HG03558 (cell line): ENCODE measurements at regions not wholly inside any gene's neighbourhood (a gene's known extent, or its start where the extent isn't known, plus 50 kb on each side); places are given as distances from the start of the nearest gene placed in this dataset.

Source experiments
- ATAC-seq: cut with Tn5 transposase; IDR thresholded peaks from one replicate; pipeline ENCODE4 v1.9.1; 2021; ENCODE audit warnings: moderate number of reproducible peaks; ENCODE audit not compliant: unreplicated experiment; ENCODE audit errors: extremely low read depth

DNA sequence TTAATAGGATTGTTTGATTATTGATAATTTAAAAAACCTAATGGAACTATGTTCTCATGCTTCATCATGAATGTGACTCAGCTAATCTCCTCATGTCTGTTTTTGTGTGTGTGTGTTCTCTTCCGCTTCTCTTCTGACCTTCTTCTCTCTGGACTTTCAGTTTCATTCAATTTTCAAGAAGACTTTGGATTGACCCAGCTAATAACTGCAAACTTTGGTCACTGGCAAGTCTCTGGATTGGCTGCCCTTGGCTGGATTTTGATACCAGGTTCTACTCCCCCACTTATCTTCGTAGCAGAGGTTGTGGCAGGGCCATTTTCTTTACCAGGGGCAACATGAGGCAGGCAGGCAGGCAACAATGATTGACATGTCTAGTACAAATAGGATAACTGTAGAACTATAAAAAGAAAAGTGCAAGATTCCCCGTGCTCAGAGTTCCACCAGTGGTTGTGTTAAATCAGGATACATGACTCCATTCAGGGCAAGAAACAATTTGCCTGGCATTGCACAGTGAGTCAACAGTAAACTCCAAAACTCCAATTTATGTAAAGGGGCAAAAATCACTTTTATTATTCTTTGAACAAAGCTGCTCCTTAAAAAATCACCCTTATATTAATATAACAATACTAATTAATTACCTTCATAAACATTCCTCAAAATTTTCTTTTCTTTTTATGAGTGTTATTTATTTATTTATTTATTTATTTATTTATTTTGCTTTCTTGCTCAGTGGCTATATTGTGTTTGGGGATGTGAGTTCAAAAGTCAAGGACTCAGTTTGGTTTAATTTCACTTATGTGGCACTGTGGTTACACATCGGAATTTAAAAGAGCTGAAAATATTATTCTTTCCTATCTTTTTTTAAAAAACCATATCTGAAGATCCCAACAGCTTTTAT lies 167.6 kb downstream of the RND3 start:
- no peak for ATAC-seq

- no peak for ATAC-seq
Measured at GRCh38 chr2:150319085-150319484, 168.4 kb downstream of the RND3 start.

DNA sequence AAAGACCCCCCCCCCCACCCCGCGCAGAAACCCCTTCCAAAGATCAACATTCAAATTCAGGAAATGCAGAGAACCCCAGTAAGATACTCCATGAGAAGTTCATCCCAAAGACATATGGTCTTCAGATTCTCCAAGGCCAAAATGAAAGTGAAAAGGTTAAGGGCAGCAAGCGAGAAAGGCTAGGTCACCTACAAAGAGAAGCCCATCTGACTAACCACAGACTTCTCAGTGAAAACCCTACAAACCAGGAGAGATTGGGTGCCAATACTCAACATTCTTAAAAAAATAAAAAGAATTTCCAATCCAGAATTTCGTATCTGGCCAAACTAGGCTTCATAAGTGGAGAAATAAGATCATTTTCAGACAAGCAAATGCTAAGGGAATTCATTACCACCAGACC lies 175.2 kb downstream of the RND3 start:
- no peak for ATAC-seq

GRCh38 chr2:150309311-150310080 lies 178.0 kb downstream of the RND3 start:
- no peak for ATAC-seq

DNA sequence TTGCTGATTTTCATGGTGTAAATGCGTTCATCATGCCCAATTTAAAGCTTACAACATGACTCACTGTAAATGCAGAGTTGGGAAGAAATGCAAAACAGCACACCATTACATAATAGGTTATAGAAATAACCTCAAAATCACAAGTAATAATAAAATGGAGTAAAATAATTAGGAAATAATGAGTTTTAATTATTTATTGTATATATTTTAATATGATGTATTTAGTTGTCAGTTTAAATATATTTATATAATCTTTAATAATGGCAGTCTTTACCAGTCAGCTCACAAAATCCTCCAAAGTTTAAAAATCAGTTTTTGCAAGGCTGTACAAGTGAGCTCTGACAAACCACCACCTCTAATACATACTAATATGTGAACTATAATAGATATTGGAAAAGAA lies 180.2 kb downstream of the RND3 start:
- ATAC-seq: no peak

- ATAC-seq: no peak
Measured at GRCh38 chr2:150303281-150303680, 184.2 kb downstream of the RND3 start.

DNA sequence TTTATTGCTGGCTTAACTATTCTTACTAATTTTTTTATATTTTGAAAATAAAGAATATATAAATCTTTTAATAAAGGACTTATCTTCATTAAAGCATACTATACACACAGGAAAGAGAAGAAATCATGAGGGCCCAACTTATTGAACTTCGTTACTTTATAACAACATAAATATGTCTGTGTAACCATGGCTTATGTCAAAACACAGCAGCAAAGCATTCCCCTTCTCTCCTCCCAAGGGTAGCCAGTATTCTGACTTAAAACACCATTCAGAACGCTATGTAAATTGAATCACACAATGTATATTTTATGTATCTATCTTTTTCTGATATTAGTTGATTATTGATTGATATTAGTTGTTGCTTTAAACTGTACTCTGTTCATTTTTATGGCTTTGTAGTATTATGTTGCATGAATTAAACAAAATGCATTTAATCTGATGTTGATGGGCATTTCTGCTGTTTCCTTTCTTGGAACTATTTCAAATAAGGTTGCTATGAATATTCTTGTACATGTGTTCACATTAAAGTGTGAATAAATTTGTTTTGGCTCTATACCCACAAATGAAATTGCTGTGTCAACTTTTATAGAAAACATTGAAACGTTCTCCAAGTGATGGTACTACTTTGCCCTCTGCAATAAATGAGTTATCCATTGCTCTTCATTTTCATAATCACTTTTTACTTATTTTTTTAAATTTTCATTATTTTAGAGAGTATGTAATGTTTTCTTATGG lies 188.7 kb downstream of the RND3 start:
- no peak for ATAC-seq

DNA sequence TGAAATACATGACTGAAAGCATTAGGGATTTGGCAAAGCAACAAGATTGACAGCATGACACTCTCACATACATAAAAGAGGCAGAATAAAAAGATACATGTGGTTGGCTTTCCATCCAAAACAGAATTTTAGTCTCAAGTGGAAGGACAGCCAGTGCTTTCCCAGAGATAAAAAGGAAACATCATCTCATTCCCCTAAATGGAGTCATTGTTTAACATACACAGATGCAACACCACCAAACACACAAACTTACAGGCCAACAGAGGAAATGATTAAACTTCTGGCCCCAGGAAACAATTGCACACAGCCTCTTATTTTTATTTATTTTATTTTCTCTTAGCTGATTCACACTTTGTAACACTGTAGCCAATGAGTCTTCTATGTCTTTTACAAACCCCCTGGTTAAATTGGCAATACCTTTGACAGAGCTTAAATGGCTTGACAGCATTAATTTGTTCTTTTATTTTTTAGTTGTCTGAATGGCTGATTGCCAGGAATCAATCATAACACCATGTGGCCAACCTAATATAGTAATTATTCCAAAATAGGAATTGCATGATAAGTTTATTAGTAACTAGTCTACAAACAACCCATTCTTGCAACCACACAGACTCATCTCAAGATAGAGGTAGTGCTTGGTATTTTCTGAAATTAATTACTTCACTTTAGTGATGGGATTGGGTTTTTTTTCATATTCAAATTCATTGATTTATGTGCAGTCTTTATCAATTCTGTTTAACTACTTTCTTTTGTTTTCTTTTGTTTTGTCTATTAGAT lies 190.5 kb downstream of the RND3 start:
- no peak for ATAC-seq

GRCh38 chr2:150295544-150295943 lies 191.9 kb downstream of the RND3 start:
- ATAC-seq: no peak

- no peak for ATAC-seq
Measured at GRCh38 chr2:150293771-150294170, 193.7 kb downstream of the RND3 start.

DNA sequence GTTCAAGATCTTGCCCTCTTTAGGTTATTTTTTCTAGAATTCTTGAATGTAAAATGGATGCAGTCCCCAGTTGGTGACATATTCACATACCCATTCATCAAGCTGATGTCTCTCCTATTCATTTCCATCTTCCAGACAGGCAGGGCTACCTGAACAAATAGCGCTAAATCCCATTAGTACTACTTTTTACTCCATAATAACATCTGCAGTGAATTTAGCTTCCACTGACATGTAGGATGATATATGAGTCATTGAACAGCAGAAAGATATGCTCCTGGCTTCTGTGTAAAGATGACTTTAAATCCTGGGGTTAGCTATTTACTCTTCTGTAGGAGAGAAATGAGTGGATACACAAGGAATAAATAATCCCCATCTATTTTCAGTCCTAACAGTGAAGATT lies 194.7 kb downstream of the RND3 start:
- no peak for ATAC-seq

- no peak for ATAC-seq
Measured at GRCh38 chr2:150292192-150292591, 195.3 kb downstream of the RND3 start.

- ATAC-seq: no peak
Measured at GRCh38 chr2:150286730-150287362, 200.6 kb downstream of the RND3 start.

DNA sequence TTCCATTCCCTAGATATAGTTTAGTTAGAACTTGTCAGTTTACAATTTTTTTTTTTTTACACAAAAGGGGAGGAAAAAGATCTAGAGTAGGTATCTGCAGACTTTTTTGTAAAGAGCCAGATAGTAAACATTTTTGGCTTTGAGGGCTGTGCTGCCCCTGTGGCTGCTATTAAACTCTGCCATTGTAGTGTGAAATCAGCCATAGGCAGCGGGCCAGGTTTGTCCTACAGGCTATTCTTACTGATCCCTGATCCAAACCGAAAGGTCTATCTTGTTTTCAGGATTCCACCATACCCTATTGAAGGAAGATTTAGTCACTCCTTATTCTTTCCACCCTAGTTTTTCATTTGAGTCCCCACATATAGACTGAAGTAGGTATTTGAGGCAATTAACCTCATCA lies 203.4 kb downstream of the RND3 start:
- ATAC-seq: no peak

DNA sequence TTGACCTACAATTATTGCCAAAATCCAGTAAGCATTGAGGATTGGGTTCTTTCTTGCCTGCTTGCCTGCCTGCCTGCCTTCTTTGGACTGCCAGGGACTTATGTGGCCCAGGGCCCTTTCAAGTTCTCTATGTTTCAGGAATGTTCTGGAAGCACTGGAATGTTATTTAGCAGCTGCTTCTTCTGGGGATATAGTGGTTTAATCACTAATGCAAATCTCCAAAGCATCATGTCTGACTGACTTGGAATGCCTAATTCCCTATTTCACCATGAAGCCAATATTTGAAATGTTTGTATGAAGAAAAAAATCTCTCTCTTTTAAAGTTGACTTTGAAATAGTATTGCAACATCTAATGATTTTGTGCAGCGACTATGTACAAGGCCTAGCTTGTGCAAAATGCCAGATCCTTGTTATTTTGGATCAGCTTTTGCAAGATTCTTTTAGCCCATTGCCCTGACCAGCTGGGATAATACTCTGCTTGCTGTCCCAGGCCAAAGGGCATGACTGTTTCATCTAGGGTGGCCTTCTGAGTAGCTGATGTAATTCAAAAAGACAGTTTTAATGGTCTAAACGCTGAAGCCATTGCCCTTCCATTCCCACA lies 204.6 kb downstream of the RND3 start:
- no peak for ATAC-seq

GRCh38 chr2:150282357-150282756 lies 205.1 kb downstream of the RND3 start:
- no peak for ATAC-seq

DNA sequence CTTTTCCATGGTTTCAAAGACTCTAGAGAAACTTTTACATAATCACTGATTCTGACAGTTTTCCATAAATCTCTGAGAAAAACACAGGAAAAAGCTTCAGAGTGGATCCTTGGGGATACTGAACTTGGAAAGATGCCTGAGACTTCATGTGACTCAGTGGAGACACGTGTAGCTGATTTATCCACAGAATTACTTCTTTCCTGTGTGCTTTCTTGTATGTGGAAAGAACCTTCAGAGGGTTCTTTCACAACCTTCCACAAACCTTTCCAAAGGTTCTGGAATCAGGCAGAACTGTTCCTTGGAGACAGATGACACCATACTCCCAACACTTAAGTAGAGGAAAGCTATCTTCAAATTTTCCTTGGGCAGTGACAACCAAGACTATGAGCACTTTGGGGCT lies 207.2 kb downstream of the RND3 start:
- ATAC-seq: no peak

- no peak for ATAC-seq
Measured at GRCh38 chr2:150279686-150280085, 207.8 kb downstream of the RND3 start.

- no peak for ATAC-seq
Measured at GRCh38 chr2:150276737-150277136, 210.7 kb downstream of the RND3 start.
